Left ventricle myocardium superior (tissue), 1 donor: ENCODE measurements at regions not wholly inside any gene's neighbourhood (a gene's known extent, or its start where the extent isn't known, plus 50 kb on each side); places are given as distances from the start of the nearest gene placed in this dataset.
A peak's percentile ranks its signal among the peaks of the same experiment; 100 is the strongest.

Experiments
- ATAC-seq: fragments of 200-7000 bp; cut with Tn5 transposase; one replicate; pipeline ENCODE4 v1.9.1; 2020; ENCODE audit warnings: mild to moderate bottlenecking, moderate library complexity
- DNase-seq: peaks from one replicate; pipeline ENCODE4 v3.0.0-alpha.2; 2020
- intact Hi-C: fragments of 100-400 bp; cut with micrococcal nuclease; formaldehyde crosslinking; loops from one replicate; pipeline ENCODE4 v1.11.0; 2022
- donor health status: DM: no; HTN: yes; CAD: no; lungs with severe emphysema.

DNA sequence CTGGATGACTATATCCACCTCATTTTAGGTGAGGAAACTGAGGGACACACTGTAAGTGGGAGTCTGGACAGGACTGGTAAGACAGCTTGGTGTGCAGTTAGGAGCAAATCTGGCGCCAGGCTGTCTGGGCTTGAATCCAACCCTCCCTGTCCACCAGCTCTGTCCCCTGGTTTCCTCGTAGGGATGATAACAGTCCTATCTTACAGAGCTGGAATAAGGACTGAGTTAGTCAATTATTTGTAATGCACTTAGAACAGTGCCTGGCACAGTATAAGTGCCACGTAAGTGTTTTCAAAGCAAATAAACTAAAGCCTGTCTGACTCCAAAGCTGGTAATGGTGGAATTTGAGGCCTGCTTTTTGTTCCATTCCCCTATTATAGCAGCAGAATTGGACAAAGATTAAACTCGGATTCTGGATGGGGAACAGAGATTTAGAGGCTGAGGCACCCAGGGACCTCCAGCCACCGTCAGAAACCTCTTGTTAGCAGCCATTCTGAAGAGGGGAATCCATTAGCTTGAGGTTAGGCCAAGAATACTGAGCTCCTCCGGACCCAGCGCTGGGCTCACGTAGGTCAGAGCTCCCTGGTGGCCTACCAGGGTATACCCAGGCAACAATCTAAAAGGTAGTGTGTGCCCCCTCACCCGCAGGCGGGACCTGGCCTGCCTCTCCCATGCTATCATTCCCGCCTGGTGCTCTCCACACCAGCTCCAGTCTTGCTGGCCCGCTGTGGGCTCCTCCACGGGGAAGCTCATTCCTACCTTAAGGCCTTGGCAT is 102.1 kb downstream of the UCHL1 start:
- intact Hi-C loops = no loop called here
- DNase-seq = peak; percentile 69
- peak; percentile 34 for ATAC-seq

DNA sequence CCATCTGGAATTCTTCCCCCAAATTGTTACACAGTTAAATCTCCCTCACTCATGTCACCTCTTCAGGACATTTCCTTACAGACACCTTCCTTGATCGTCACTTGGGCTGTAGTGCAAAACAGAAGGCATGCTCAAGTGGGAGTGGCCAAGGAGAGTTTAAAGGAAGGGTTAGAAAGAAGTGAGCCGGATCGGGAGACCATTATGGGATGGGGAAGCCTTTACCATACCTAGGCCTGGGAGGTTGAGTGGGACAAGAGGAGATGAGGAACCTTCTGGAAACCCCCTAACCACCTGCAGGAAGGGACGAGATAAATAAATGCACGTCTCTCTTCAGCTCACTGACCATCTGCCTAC is 102.7 kb downstream of the UCHL1 start:
- intact Hi-C loops = no loop called here
- DNase-seq (no peak), ATAC-seq (no peak)

DNA sequence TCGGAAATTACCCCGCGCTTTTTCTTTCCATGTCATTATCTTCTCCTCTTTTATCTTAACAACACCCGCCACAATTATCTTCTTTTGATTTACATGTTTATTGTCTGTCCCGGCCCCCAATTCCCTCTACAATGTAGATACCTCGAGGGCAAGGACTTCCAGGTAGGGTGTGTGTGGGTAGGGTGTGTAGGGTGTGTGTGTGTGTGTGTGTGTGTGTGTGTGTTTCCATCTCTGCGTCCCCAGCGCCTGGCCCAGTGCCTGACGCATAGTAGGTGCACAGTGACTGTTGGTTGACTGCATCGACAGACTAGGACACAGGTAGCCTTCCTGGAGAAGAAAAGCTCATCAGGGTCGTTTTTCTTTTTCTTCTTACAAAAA is 103.1 kb downstream of the UCHL1 start:
- intact Hi-C loops = loop anchor here (10.0 kb wide), 1 partner anchor 55 kb away; no protein-coding TSS in a partner anchor
- no peak for DNase-seq

DNA sequence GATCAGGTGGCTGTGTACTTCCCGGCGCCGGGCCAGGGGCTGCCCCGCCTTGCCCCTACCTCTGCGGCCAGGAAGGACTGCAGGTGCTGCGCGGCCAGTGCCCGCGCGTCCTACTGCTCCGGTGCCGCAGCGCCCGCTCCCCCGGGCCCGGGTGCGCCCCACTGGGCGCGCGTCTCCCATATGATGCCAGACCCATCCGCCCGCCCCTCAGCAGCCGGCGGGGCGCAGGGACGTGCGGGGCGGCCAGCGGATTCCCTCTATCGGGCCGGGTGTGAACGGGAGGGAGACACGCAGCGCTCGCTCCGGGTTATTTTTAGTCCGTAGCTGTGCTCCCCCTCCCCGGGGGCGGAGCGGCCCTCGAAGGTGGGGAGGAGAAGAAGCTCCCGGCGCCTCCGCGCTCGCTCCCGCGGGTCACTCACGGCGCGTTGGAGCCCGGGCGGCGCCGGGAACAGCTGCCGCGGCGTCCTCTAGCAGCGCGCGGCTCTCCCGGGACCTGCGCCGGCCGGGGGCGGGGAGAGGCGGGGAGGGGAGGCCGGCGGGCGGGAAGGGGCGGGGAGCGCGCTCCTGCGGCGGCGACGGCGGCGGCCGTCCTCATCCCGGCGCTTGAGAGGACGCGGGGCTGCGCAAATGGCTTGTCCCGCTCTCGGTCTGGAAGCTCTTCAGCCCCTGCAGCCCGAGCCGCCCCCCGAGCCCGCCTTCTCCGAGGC is 103.6 kb downstream of the UCHL1 start:
- intact Hi-C loops = loop anchor here (10.0 kb wide), 1 partner anchor 54 kb away; no protein-coding TSS in a partner anchor
- DNase-seq = peak; percentile 92
- ATAC-seq = peak; percentile 87

More for the DNA sequence above, 103.1 kb downstream of the UCHL1 start:
- no peak for ATAC-seq

DNA sequence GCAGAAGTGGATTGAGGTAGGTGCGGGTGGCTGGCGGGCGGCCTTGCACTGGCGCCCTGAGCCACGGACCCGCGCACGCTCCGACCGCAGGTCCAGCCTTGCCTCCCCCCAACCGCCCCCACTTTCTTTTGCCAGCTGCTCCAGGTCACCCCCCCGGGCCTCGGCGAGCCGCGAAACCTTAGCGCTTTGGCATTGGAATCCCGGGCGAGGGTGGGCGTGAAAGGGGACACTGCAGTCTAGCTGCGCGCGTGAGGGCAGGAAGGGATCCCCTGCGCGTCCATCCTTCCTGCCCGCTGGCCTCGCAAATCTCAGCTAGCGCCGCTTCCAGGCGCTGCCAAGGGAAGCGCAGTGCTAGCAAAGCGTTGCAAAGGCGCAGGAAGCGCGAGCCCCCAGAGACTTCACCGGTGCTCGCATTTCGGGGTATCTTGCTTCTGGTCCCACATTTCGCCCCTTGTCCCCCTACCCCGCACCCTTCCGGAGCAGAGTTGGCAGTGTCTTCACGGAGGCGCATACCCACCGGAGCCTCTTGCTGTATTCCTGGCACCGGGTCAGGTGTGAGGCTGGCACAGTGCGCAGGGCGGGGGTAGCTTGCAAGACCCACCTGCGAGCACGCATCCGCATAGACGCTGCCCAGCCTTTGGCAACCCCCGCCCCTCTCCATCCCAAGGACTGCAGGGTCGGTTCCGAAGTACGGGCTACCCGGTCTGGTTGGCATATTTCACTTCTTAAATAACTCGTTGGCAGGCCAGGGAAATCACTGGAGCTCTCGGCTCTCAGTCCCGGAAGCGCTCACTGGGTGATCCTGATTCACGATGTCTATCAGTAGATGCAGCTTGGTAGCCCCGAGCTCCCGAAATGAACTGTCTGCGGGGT is 104.4 kb downstream of the UCHL1 start:
- ATAC-seq (peak; percentile 41), DNase-seq (peak; percentile 72)
- intact Hi-C loops = loop anchor here (10.0 kb wide), 1 partner anchor 54 kb away; no protein-coding TSS in a partner anchor

DNA sequence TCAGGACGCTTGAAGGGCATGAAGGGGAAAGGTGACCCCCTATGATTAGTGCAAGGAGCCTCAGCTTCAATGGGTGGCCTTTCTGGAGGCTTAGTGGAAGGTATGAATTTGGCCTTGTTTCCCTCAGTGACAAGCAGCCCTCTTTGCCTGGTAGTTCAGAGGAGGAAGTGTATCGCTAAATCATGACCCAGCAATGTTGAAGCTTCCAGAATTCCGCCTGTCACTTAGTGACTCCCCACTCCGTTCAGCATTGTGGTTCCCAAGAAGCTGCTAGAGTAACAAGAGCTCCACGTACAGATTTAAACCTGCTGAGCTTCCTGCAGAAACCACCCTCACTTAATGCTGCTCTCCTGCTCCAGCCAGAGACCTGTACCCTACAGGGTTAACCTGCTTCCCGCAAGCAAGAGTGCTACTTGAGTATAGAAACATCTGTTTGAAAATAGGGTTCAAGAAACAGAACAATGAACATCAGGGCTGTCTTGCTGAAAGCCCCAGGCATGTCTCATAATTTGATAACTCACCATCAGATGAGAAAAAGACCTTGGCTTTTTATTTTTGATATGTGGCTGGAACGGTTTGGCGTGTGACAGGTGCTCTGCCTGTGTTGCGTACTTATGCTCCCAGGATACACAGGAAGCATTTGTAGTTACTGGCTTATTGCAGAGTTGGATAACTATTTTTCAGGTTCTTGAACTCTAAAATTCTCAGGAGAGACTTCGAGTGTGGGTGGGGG is 105.2 kb downstream of the UCHL1 start:
- ATAC-seq (peak; percentile 1), DNase-seq (no peak)
- intact Hi-C loops = loop anchor here (10.0 kb wide), 1 partner anchor 53 kb away; no protein-coding TSS in a partner anchor

DNA sequence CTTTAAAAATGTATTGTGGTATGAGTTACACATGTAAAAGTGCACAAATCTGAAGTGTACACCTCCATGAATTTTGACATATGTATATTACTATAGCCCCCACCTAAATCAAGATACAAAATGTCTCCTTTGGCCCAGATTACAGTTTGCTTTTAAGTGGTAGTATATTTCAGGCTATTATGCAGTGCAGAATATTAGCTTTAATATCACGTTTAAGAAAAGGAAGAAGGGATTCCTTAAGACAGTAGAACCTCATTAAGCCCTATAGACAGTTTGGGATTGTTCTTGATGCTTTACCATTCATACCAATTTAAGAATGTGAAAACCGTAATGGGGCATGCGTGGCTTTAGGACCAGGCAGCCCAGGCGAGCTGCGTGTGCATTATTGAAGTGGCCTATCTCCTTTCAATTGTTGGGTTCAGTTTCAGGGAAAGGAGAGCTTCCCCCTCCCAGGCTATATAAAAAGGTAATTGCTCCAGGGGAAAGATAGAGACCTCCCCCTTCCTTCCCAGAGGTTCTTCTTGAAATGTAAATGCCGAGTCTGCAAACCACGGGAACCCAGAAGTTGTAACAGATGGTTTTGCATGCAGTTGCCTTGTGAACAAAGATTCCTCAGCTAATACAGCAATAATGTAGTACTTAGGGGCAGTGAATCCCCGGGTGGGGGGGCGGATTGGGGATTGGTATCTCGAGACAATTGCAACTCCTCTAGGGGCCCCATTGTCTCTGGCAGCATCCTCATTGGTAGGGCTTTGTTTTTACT is 106.1 kb downstream of the UCHL1 start:
- ATAC-seq (no peak), DNase-seq (no peak)
- intact Hi-C loops = loop anchor here (10.0 kb wide), 1 partner anchor 52 kb away; no protein-coding TSS in a partner anchor

DNA sequence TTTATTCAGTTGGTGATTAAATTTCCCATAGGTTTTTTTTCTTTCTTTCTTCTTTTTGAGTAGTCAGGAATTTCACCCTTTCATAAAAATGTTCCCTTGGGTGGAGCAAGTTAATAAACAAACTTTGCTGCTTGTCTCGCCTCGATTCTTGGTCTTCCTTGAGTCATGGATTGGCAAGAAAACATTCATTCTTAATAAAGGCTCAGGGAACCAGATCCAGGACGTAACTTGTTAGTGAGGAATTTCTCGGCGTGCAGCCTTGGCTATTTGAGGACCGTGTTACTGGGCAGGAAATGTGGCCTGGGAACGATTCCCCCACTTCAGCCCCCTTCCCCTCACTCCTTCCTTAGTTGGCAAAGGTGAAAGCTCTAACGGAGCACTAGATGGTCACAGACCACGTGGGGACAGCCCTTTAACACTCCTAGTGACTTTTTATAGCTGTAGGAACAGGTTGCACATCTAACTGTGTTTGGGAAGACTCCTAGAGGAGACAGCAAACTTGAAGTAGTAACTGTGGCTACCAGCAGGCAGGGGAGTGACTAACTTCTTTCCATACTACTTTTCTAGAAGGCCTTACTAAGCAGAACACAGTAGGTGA is 106.8 kb downstream of the UCHL1 start:
- intact Hi-C loops = loop anchor here (10.0 kb wide), 1 partner anchor 51 kb away; no protein-coding TSS in a partner anchor
- ATAC-seq (peak; percentile 6), DNase-seq (peak; percentile 42)

DNA sequence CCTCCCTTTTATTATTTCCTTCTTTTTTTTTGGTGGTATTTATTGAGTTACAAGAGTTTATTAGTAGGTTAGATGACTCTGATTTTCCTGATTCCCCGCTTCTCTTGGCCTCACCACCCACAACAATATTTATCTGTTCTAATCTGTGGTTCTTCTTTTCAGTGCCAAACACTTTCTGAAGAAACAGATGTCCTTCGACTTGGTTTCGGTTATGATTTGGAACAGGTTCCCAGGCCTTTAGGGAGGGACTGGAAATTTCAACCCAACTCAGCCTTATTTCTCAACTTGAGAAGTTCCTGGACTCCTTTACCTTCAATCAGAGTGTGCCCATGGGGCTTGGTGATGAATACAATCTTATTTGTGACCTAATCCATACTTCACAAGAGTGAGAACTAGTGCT is 108.1 kb downstream of the UCHL1 start:
- no peak for DNase-seq
- intact Hi-C loops = loop anchor here (10.0 kb wide), 1 partner anchor 50 kb away; no protein-coding TSS in a partner anchor
- no peak for ATAC-seq

DNA sequence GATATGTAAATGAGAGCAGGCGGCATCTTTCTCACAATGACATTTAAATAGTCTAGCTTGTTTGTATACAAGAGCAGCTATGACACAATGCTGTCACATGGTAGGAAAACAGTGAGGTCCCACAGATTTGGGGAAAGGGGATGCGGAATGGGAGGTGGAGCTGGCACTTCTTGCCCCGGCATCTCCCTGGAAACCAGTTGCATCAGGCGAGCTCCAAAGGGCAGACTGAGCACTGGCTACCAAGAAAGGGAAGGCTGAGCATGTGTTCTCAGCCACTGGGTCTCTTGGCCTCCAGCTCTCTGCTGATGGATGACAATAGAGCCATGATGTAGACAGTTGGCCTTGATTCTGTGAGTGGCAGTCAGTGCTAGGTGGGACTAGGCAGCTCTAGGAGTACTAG is 109.0 kb downstream of the UCHL1 start:
- ATAC-seq (no peak), DNase-seq (no peak)
- intact Hi-C loops = loop anchor here (10.0 kb wide), 1 partner anchor 49 kb away; no protein-coding TSS in a partner anchor

DNA sequence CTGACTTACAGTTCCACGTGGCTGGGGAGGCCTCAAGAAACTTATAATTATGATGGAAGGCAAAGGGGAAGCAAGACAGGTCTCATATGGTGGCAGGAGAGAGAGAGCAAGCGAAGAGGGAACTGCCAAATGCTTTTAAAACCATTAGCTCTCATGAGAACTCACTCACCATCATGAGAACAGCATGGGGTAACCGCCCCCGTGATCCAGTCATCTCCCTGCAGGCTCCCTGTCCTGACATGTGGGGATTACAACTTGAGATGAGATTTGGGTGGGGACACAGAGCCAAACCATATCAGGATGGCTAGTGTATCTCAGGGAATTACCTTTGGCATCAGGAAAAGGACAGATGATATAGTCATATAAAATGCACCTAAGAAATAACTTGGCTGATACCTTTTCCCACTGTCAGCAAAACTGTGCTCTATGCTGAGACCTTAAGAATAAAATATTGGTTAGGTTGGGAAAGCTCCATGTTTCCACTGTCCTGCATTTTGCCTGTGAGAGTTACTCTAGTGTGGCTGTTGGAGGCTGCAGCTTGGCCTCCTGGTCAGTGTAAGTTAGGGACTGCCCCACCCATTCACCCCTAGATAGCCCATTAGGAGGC is 110.3 kb downstream of the UCHL1 start:
- ATAC-seq (no peak), DNase-seq (no peak)
- intact Hi-C loops = loop anchor here (10.0 kb wide), 1 partner anchor 48 kb away; no protein-coding TSS in a partner anchor

DNA sequence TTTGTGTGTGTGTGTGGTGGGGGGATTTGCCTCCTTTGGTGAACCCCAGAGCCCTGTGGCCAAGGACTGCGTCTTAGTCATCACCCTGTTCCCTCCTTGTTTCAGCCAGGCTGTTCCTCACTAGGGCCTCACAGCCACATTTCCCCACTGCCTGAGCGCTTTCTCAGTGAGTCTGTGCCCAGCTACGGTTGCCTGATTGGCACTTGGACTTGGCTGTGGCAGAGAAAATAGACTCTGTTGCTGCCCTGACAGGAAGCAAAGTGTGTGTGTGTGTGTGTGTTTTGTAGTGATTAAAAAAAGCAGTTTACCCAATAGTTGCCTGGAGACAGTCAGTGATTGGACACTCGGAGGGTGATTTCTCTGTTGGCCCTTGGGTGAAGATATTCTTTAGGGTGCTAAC is 113.0 kb downstream of the UCHL1 start:
- ATAC-seq (peak; percentile 90), DNase-seq (peak; percentile 65)
- intact Hi-C loops = loop anchor here (10.0 kb wide), 1 partner anchor 45 kb away; no protein-coding TSS in a partner anchor

DNA sequence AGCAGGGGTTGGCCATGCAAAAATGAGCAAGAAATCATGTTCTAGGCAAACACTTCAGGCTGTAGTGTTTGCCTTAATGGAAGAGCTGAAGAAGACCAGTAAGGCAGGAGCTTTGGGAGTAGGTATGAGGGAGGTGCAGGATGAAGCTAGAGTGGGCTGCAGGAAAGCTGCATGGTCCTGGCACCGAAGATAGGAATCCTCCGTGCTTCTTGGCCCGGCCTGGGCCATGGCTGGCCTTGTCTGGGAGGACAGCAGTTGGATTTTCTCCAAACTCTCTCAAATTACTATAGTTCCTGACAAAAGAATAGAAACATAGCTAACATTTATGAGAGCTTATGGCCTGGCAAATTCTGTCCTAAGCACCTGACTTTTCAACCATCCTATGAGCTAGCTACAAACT is 116.5 kb downstream of the UCHL1 start:
- ATAC-seq = no peak
- intact Hi-C loops = no loop called here
- DNase-seq = no peak

DNA sequence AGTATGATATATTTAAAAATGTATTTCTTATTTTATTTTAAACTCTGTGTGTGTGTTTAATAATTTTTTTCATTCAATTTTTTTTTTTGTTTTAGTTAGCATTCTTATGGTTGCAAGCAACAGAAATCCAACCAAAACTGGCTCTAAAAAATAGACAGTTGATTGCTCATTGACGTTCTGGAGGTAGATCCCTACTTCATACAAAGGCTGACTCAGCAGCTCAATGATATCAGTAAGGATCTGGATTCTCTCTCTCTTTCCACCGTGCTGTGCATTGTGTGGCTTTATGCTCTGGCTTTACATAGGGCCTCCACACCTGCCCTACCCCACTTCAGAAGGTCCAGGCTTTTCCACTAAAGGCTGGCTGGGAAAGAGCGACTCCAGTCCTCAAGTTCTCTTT is 117.8 kb downstream of the UCHL1 start:
- intact Hi-C loops = no loop called here
- DNase-seq (no peak), ATAC-seq (no peak)

DNA sequence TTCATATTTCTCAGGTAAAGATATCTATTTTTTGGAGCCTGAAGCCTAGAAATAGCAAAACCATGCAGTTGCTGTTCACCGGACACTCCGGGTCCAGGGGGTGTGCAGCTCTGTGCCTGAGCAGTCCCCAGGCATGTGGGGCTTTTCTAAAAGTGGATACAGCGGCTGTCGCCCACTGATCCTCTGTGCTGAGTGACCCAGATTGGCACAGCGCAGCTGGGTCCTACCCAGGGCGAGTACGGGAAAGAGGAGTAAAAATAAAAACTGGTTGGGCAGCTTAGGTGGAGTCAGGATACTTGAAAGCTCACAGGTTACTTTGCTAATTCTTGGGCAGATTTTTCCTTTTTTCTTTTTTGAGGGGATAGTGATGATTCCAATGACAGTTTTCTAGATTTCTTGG is 118.8 kb downstream of the UCHL1 start:
- intact Hi-C loops = no loop called here
- ATAC-seq = peak; percentile 84
- peak; percentile 59 for DNase-seq

DNA sequence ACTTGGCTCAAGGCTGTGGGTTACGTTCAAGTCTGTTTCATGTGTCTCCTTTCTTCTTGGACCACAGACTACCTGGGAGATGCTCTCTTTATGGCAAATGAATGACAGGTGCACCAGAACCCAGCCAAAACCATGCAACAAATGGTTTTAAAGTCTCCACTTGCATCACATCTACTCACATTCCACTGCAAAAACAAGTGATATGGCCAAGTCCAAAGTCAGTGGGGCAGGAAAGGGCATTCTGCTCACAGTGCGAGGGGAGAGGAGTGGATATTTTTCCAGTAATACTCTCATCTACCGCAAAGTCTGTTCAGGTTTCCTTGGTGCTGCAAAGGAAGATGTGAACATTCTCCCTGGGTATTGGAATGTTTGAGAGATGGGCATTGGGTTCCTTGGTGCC is 120.5 kb downstream of the UCHL1 start:
- intact Hi-C loops = no loop called here
- ATAC-seq = no peak

DNA sequence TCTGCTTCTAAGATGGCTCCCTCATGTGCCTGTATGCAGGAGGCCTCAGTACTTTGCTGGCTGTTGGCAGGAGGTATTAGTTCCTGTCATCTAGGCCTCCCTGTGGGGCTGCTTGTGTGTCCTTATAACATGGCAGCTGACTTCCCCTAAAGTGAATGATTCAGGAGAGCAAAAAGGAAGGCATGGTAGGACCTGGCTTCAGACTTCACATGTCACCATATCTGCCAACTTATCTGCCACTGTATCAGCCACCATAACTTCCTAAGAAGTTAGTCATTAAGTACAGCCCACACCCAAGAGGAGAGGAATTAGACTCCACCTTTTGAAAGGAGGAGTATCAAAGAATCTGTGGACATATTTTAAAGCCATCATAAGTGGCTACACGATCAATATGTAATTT is 122.5 kb downstream of the UCHL1 start:
- ATAC-seq (no peak), DNase-seq (no peak)
- intact Hi-C loops = no loop called here

More for the DNA sequence above, 120.5 kb downstream of the UCHL1 start:
- no peak for DNase-seq
